ENCODE measurements at regions not wholly inside any gene's neighbourhood (a gene's known extent, or its start where the extent isn't known, plus 50 kb on each side); places are given as distances from the start of the nearest gene placed in this dataset.

- Mint-ChIP-seq H3K27me3 (ENCODE audit: low read depth) (no peaks in the 10 kb centered on the region), H3K9me3 (no peaks in the 10 kb centered on the region), H3K36me3 (ENCODE audit: insufficient read depth in 1 of 3, low read depth in 3 of 3) (no peaks in the 10 kb centered on the region), H3K4me3 (no peak overlapping the region), H3K4me1 (peaks cover 4% of the 10 kb centered on the region in 2 experiments; a peak in 3 of 4 replicates), H3K27ac (no peak overlapping the region)
- Histone ChIP-seq H3K23me2 (ENCODE audit: insufficient read length, low read depth, low read length, poor library complexity, severe bottlenecking) (no peaks in the 10 kb centered on the region), H3K4me1 (ENCODE audit: insufficient read depth, low read length) (no peaks in the 10 kb centered on the region), H2BK20ac (ENCODE audit: low read depth, low read length, poor library complexity, severe bottlenecking) (no peak overlapping the region), H3K14ac (ENCODE audit: insufficient read depth, low read length) (no peak overlapping the region), H3T11ph (ENCODE audit: low read length) (no peak overlapping the region), H3K4ac (ENCODE audit: low read depth, low read length) (no peak overlapping the region), H2AFZ (ENCODE audit: low read length) (no peak overlapping the region), H3K79me1 (ENCODE audit: insufficient read depth, low read depth, low read length, poor library complexity, severe bottlenecking) (no peaks in the 10 kb centered on the region), H2BK120ac (ENCODE audit: low read depth, low read length, poor library complexity, severe bottlenecking) (no peak overlapping the region), H4K91ac (ENCODE audit: insufficient read length, low read depth, low read length) (no peak overlapping the region), H3K27me3 (ENCODE audit: insufficient read depth, low read length) (no peaks in the 10 kb centered on the region), H4K8ac (replicated peaks; ENCODE audit: insufficient read length, low read depth, low read length) (no peak overlapping the region), H3K27ac (ENCODE audit: insufficient read length, low read depth, low read length) (no peak overlapping the region), H2BK15ac (ENCODE audit: low read depth, low read length) (no peak overlapping the region), H3K23ac (ENCODE audit: insufficient read length, low read depth, low read length) (no peak overlapping the region), H3K56ac (ENCODE audit: insufficient read length, low read depth, low read length) (no peak overlapping the region), H4K20me1 (ENCODE audit: control insufficient read depth, insufficient read depth, insufficient read length) (no peaks in the 10 kb centered on the region), H3K9me3 (ENCODE audit: control insufficient read depth, low read depth, low read length) (no peaks in the 10 kb centered on the region), H3K4me2 (ENCODE audit: insufficient read depth, insufficient read length, low read length) (no peak overlapping the region), H3K18ac (ENCODE audit: insufficient read length, low read depth, low read length) (no peak overlapping the region), H2BK5ac (ENCODE audit: insufficient read length, low read length) (no peak overlapping the region), H3K9ac (ENCODE audit: extremely low read depth, insufficient read length, low read length) (no peak overlapping the region), H4K5ac (ENCODE audit: insufficient read length, low read depth, low read length) (no peak overlapping the region), H2AK5ac (ENCODE audit: insufficient read length, low read length) (no peak overlapping the region), H2BK12ac (ENCODE audit: insufficient read length, low read depth, low read length) (no peak overlapping the region), H3K79me2 (ENCODE audit: insufficient read depth, low read length) (no peaks in the 10 kb centered on the region)
- WGBS (ENCODE audit: extremely low coverage, insufficient read length, low lambda C conversion rate) = no CpG with 5 or more reads among the region's 9 CpGs
- no peak for DNase-seq
- no peak for TF ChIP-seq CTCF (conservative IDR thresholded peaks at IDR 0.05)
Measured at GRCh38 chr3:104412608-104413580, 953.8 kb upstream of the ALCAM start.
